ENCODE measurements at regions not wholly inside any gene's neighbourhood (a gene's known extent, or its start where the extent isn't known, plus 50 kb on each side); places are given as distances from the start of the nearest gene placed in this dataset.

- no peak overlapping the region for H2BK12ac ChIP-seq (ENCODE audit: low read depth, low read length)
- peaks cover 0 to 5% (median 0%) of the 10 kb centered on the region in 4 experiments; a peak in 3 of 7 replicates for H3K4me1 ChIP-seq (replicated peaks in 1 of 4; ENCODE audit: control insufficient read depth in 3 of 4, insufficient read depth in 4 of 4, low read length in 3 of 4)
- no peak overlapping the region for H4K8ac ChIP-seq (ENCODE audit: extremely low read depth, insufficient read depth, low read length)
- no peak overlapping the region for H3K4ac ChIP-seq (replicated peaks; ENCODE audit: insufficient read length, low read depth, low read length)
- FAIRE-seq: no peak
- 95% methylated on average over 1 of the region's 1 CpG; no CpG with 5 or more reads in 1 of the 2 experiments for WGBS, 2 experiments (ENCODE audit: extremely low coverage in 1 of 2, insufficient coverage in 1 of 2, insufficient read length in 1 of 2, insufficient replicate concordance in 2 of 2, low coverage in 1 of 2, low lambda C conversion rate in 2 of 2, missing lambda C conversion rate in 1 of 2)
- no peak overlapping the region for H3K4me2 ChIP-seq (ENCODE audit: insufficient read depth in 1 of 2, low read depth in 2 of 2, low read length in 2 of 2)
- H3K56ac ChIP-seq (replicated peaks; ENCODE audit: insufficient read length, low read depth, low read length): no peak overlapping the region
- DNase-seq (ENCODE audit: low read depth in 1 of 2, low spot score in 2 of 2): no peak
- H3K23me2 ChIP-seq (ENCODE audit: low read depth, low read length): no peaks in the 10 kb centered on the region; the same call in 1 of the 2 replicates
- H2AK5ac ChIP-seq (ENCODE audit: low read depth, low read length): no peak overlapping the region
- H4K5ac ChIP-seq (ENCODE audit: insufficient read length, low read depth, low read length): no peak overlapping the region
- ChIA-PET CTCF (ENCODE audit: partially characterized antibody) (interaction anchor here (1.4 to 2.7 kb wide), 3 partner anchors 9 to 50 kb away, joined by 3 to 7 read pairs (median 4); no protein-coding TSS in a partner anchor), POLR2A (ENCODE audit: partially characterized antibody) (no interaction called here)
- no peak overlapping the region for H2BK20ac ChIP-seq (ENCODE audit: low read length)
- no peaks in the 10 kb centered on the region for H3K27me3 ChIP-seq (replicated peaks in 1 of 4; ENCODE audit: control insufficient read depth in 3 of 4, extremely low read depth in 1 of 4, insufficient read depth in 3 of 4, low read length in 3 of 4)
- no peak overlapping the region for H3K9ac ChIP-seq (replicated peaks in 1 of 4; ENCODE audit: extremely low read depth in 1 of 4, low read depth in 3 of 4, low read length in 3 of 4)
- no peak overlapping the region for H3K27ac ChIP-seq (ENCODE audit: low read depth, low read length)
- H3K18ac ChIP-seq (ENCODE audit: extremely low read depth, low read length): no peak overlapping the region
- no peak overlapping the region for H2BK5ac ChIP-seq (ENCODE audit: low read depth, low read length)
- H3K36me3 ChIP-seq (ENCODE audit: control insufficient read depth in 2 of 4, insufficient read depth in 4 of 4, low read length in 3 of 4): no peaks in the 10 kb centered on the region; a peak in 1 of 8 replicates
- no peak overlapping the region for H2AFZ ChIP-seq (ENCODE audit: low read length)
- H4K20me1 ChIP-seq (replicated peaks in 1 of 2; ENCODE audit: control insufficient read depth in 1 of 2, insufficient read depth in 2 of 2, low read length in 2 of 2): no peaks in the 10 kb centered on the region
- no peak overlapping the region for H3K4me3 ChIP-seq (ENCODE audit: extremely low read depth in 1 of 4, insufficient read depth in 2 of 4, low read depth in 3 of 4, low read length in 4 of 4)
- H4K91ac ChIP-seq (replicated peaks; ENCODE audit: insufficient read length, low read length): no peak overlapping the region
- no peaks in the 10 kb centered on the region for H3K79me1 ChIP-seq (ENCODE audit: low read depth, low read length)
- H3K79me2 ChIP-seq (ENCODE audit: control insufficient read depth in 1 of 2, insufficient read depth in 2 of 2, low read length in 2 of 2): no peaks in the 10 kb centered on the region
- 0 out of 4 replicates have a peak, but pooled peaks cover 0 to under 1% of the 10 kb centered on the region in 2 experiments for H3K9me3 ChIP-seq (ENCODE audit: insufficient read depth in 2 of 2, low read depth in 1 of 2, low read length in 1 of 2)
- no peak overlapping the region for H3K23ac ChIP-seq (ENCODE audit: insufficient read length)
- H2BK15ac ChIP-seq (ENCODE audit: low read length): no peak overlapping the region
- H2BK120ac ChIP-seq (replicated peaks; ENCODE audit: low read depth, low read length): no peak overlapping the region
- H3K14ac ChIP-seq (ENCODE audit: insufficient read length): no peak overlapping the region
- TF ChIP-seq RFX5 (IDR thresholded peaks at IDR 0.05; ENCODE audit: borderline replicate concordance, low read depth, low read length) (no peak), POLR2AphosphoS5 (IDR thresholded peaks at IDR 0.05; ENCODE audit: low read depth, low read length) (no peak), CHD1 (IDR thresholded peaks at IDR 0.05; ENCODE audit: low read depth, low read length) (no peak), NANOG (IDR thresholded peaks at IDR 0.05; ENCODE audit: insufficient read depth, low read depth, low read length, poor library complexity, severe bottlenecking) (no peak), KDM5A (IDR thresholded peaks at IDR 0.05; ENCODE audit: low read length) (no peak), GABPA (IDR thresholded peaks at IDR 0.05; ENCODE audit: borderline replicate concordance, insufficient read depth, low read length) (no peak), SRF (IDR thresholded peaks at IDR 0.05; ENCODE audit: low read depth, low read length) (no peak), TAF1 (IDR thresholded peaks at IDR 0.05; ENCODE audit: low read depth, low read length) (no peak), SUZ12 (IDR thresholded peaks at IDR 0.05; ENCODE audit: low read length) (no peak), RNF2 (IDR thresholded peaks at IDR 0.05; ENCODE audit: borderline replicate concordance, low read depth, low read length, missing control alignments, poor library complexity, severe bottlenecking) (no peak), MAFK (IDR thresholded peaks at IDR 0.05; ENCODE audit: low read depth, low read length) (no peak), ATF3 (IDR thresholded peaks at IDR 0.05; ENCODE audit: insufficient read depth, low read depth, low read length) (no peak)
- TF ChIP-seq, protein P1, sequence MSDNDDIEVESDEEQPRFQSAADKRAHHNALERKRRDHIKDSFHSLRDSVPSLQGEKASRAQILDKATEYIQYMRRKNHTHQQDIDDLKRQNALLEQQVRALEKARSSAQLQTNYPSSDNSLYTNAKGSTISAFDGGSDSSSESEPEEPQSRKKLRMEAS (IDR thresholded peaks at IDR 0.05): no peak
These were observed 63.5 kb upstream of the PUM3 start for GRCh38 chr9:2907411-2907810.
